Inflammatory macrophage (primary cell): ENCODE measurements at regions not wholly inside any gene's neighbourhood (a gene's known extent, or its start where the extent isn't known, plus 50 kb on each side); places are given as distances from the start of the nearest gene placed in this dataset.

Source experiments
- DNase-seq, 2 donors: peaks; one replicate each; pipeline ENCODE4 v3.0.0-alpha.2; 2020 to 2022

DNA sequence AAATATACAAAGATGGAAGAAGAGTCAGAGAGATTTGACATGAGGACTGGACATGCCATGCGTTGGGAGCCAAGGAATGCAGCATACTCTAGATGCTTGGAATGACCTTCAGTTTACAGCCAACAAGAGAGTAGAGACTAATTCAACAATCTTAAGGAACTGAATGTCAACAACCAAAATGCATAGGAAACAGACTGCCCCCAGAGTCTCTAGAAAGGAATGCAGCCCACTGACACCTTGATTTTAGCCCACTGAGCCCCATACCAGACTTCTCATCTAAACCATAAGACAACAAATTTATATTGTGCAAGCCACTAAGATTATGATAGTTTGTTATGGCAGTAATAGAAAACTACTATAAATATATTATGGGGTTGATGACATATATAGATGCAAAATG is 611.2 kb downstream of the RPS29 start:
- no peak for DNase-seq

GRCh38 chr14:48973151-48973550 is 613.0 kb downstream of the RPS29 start:
- DNase-seq = no peak

DNA sequence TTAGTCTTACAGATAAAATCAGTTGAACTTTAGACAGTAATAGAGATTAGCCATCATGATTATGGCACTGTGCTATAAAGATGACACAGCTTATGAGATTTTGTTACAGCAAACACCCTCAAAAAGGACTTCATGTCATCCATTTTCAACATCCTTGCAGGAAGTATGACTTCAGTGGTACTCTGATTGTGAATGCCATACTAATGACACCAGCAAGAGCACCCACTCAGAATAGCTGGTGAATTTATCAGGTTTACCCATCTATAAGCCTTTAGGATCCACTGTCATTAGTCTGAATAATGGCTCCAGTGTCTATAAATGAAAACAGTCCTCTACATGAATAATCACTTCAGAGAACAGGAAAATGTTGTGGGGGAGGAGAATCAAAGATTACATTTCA is 615.2 kb downstream of the RPS29 start:
- no peak for DNase-seq

- no peak for DNase-seq
Observed at GRCh38 chr14:48967419-48967818, 618.8 kb downstream of the RPS29 start.

GRCh38 chr14:48963231-48963790 is 622.9 kb downstream of the RPS29 start:
- DNase-seq = no peak

DNA sequence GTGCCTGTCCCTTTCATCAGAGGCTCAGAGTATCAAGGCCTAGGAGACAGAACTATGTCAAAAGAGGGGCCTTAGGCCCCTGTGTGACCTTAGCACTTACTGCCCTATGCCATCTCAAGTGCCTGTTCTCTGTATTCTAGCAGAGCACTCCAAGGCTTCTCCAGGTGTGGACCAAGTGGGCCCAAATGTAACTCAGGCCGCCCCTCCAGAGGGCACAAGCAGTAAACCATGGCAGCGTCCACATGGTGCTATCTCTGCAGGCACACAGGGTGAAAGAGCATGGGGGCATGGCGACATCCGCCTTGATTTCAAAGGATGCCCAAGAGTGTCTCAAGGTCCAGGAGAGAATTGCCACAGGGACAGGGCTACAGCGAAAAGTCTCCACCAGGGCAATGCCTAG is 628.7 kb downstream of the RPS29 start:
- DNase-seq = no peak

- no peak for DNase-seq
Observed at GRCh38 chr14:48955857-48956256, 630.3 kb downstream of the RPS29 start.

DNA sequence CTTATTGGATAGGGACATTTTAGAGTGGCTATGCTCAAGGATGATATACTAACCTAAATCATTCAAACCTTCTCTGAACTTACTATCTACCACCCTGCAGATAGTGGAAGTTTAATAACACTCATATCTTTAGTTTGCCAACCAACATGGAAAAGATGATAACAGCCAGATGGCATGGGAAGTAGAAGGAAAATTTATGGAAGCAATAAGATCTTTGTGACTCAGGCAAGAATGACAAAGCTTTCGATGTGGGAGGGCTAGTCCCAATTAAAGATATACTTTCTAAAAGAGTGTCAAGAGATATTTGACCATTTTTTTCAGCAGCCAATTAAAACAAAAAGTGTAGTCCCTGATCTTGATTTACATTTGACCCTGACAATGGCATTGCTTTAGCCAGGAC is 631.7 kb downstream of the RPS29 start:
- no peak for DNase-seq

- no peak for DNase-seq
Observed at GRCh38 chr14:48944809-48945208, 641.4 kb downstream of the RPS29 start.

- DNase-seq = no peak
Observed at GRCh38 chr14:48943913-48944312, 642.3 kb downstream of the RPS29 start.

- no peak for DNase-seq
Observed at GRCh38 chr14:48937541-48938195, 648.5 kb downstream of the RPS29 start.

DNA sequence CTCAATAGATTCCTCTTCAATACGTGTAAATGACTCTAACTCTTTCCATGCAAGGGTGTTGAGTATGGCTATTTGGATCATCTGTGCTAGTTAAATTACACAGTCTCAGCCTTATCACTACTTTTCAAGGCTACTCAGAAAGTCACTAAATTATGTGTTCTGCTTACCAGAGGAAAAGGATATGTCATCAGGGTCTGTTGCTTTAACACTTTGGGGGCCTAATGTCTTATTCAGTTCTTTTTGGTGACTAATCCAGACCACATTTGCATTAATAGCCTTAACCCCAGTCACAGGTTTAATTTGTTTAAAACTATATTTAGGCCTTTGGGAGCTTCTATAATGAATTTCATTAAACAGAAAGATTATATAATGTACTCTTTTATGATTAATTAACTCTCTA is 649.3 kb downstream of the RPS29 start:
- DNase-seq = no peak

DNA sequence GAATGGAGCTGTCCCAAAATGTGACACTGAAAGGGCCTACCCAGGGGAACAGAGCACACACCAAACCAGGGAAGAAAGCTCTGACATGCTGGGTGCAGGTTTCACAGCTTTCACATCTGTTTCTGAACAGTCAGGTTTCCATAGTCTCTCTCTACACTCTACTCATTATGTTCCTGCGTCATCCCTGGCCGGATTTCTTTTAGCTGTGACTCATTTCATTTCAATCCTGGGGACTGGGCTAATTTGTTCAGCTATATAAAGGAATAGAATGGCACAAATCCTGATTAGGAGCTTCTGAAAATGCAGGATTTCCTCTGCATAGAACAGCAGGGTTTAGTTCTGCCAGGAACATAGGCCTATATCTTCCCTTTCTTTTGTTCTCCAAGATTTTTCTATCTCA is 649.8 kb downstream of the RPS29 start:
- DNase-seq = no peak

GRCh38 chr14:48925184-48925583 is 661.0 kb downstream of the RPS29 start:
- DNase-seq = no peak

GRCh38 chr14:48914921-48915320 is 671.3 kb downstream of the RPS29 start:
- no peak for DNase-seq

DNA sequence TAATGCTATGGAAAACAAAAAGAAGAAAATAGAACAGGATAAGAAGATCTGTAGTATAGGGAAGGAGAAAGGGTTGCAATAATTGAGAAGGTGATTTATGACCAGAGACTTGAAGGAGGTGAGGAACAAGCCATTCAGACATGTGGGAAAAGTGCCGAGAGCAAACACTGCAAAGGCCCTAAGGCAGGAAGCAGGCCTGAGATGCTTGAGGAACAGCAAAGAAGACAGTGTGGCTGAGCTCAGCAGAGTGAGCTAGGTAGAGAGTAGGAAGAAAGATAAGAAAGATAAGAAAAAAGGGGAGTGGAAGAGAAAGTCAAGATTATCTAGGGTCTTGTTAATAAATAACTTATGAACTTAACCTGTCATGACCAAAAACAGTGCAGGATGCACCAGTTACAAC is 671.8 kb downstream of the RPS29 start:
- DNase-seq = no peak

DNA sequence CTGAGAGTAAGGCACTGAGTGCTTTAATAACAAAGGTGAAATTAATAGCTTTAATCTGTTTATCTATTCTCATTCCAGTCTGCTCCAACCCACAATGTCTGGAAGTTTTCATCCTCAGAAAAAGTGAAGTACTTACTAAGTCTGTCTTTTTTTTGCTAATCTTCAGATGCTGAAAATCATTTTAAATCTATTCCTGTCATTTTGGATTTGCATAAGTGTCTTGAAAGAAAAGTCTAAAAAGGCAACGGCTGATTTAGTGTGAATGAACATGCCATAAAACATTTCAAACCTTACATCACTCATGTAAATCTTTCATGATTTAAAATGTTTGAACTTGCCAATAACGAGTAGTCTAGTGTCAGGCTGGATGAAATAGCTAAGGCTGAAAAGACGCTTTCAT is 685.6 kb downstream of the RPS29 start:
- DNase-seq = no peak

DNA sequence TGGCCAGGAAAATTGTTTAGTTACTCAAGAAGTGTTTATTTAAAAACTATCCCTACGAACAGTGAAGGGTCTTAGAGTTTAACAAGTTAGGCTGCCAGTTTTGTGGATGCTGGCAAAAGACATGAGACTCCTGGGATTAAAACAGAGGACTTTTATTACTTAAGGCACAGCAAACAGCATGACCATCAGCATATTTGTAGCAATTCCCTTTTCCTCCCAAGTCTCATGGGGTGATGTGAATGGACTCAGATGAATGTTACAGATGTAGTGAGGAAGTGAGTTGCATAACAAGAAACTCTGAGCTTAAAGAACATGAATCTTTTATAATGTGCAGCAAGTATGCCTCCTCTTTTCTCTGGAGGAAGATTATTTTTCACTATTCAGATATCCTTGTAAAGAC is 695.8 kb downstream of the RPS29 start:
- no peak for DNase-seq

DNA sequence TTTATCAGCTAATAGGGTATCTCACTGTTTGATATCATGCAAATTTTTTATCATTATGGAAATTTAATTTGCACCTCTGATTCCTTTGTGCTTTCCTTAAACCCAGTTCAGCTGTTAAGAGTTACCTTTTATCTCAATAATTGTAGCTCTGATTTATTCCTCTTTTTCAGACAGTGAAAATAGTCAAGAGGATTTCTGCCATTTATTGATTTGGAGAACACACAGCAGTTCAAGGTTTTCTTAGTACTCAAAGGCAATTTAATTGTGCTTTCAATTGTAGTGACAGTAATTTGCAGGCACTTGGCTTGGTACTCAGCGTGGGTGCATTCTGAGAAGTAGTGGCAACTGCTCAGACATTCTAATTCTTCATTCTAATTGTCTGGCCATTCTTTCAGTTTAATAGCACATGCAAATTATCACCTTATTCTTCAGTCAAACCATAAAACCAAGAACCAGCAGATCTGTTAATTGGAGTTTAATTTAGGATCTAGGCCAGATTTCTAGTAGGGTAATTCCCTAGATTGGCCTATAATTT is 709.3 kb downstream of the RPS29 start:
- no peak for DNase-seq

DNA sequence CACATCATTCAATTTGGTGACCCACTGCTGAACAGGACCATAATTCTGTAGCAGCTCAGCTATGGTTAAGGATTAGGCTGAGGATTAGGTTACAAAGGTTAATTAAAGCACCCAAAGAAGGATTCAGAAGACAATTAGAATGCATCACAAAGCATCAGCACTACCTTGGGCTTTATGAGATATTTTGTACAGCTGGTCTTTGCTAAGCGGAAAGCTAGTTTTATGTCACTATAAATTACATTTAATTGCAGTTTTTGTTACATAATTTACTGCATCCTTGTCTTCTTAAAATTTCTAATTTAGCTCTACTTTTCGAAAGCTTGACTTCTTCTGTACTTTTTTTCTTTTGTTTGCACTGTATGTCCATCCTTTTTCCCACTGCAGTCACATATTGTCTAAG is 711.5 kb downstream of the RPS29 start:
- DNase-seq = no peak

DNA sequence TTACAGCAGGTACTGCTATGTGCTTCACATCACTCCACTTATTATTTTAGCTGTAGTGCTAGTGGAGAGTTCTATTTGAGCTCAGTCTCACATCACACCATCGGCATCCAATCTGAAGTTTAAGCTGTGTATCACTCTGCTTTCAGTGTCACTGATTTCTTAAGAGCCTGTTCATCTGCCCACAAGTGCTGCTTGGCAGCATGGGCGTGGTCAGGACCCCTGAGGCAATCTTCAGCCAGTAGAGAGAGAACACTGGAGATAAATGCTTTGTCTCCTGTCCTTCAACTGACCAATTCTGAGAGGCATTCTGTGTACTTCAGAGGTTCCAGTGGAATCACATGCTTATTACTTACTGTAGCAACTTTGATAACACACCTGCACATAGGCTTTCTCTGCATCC is 728.8 kb downstream of the RPS29 start:
- no peak for DNase-seq

GRCh38 chr14:48853159-48853558 is 733.0 kb downstream of the RPS29 start:
- DNase-seq = no peak

DNA sequence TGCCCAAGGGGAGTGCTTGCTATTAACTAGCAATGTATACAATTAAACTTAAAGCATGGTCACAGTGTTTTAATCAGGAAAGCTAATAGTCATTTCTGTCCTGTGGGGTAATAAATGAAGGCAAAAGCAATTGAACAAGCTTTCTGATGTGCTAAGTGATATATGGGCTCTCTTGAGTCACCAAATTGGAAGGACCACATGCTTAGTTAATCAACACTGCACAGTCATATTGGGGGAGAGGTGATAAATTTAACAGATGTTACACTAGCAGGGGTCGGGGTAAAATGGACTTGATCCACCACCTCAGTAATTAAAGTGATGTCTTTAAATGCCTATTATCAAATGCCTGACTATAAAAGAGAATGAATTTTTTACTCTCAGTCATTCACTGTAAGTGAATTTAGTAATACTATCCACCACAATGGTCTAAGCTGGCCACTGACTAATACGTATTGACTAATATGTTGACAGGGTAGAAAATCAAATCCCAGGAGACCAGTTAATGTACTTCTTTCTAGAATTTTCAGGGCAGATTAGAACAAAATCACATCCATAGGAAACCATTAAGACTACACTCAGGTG is 736.3 kb downstream of the RPS29 start:
- no peak for DNase-seq

DNA sequence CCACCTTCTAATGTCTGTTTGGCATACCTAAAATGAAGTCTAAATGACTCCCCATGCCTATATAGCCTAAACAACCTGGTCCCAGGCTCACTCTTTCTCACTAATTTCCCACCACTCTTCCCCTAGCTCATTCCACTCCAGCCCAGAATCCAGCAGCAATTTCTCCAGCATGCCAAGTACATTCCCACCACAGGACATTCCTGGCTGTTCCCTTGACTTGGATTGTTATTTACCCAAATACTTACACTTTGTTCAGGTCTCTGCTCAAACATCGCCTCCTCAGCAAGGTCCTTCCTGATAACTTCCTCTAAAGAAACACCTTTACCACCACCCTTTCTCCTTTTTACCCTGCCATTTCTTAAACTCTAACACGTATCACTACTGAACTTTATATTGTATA is 743.4 kb downstream of the RPS29 start:
- DNase-seq = no peak
